GM12878 (cell line): ENCODE measurements at regions not wholly inside any gene's neighbourhood (a gene's known extent, or its start where the extent isn't known, plus 50 kb on each side); places are given as distances from the start of the nearest gene placed in this dataset.

ENCODE experiments used
- ATAC-seq: fragments of 200-7000 bp; cut with Tn5 transposase; 3 replicates; pipeline ENCODE4 v1.9.1; 2020; ENCODE audit warnings: mild to moderate bottlenecking, moderate library complexity
- BruUV-seq: library from RNA; stranded (reverse); fragments of 400-500 nt; replicated peaks from 2 replicates; lab custom pipeline; 2021; lab: Mats Ljungman, UMichigan
- CTCF ChIA-PET: fragments of 300-600 bp; sonication (Branson Sonifier 250); formaldehyde crosslinking; extraction: SDS; loops from one replicate; lab custom pipeline; 2021; ENCODE audit warnings: inconsistent platforms; lab: Yijun Ruan, JAX
- POLR2A ChIA-PET: fragments of 350-600 bp; formaldehyde crosslinking; extraction: SDS; loops from one replicate; lab custom pipeline; 2021; ENCODE audit warnings: inconsistent platforms; lab: Charles Lee
- RAD21 ChIA-PET: fragments of 300-600 bp; sonication (Branson Sonifier 250); formaldehyde crosslinking; loops from one replicate; lab custom pipeline; 2023; ENCODE audit warnings: antibody characterized with exemption; ENCODE audit not compliant: unreplicated experiment; lab: Charles Lee
- SMC1A ChIA-PET: fragments of 300-600 bp; sonication (Branson Sonifier 250); formaldehyde crosslinking; loops from one replicate; lab custom pipeline; 2023; ENCODE audit not compliant: unreplicated experiment, uncharacterized antibody; lab: Charles Lee
- DNase-seq: peaks from one replicate; pipeline ENCODE4 v3.0.0-alpha.2; 2011; ENCODE audit warnings: low read depth, low spot score
- FAIRE-seq: peaks from 3 replicates; lab custom pipeline; 2011; peaks lifted over from hg19 to GRCh38; lab: Jason Lieb, UNC
- H2AFZ ChIP-seq: 2 replicates; pipeline ENCODE4 v1.6.0; 2011; ENCODE audit warnings: low read depth, low read length, control low read depth; ENCODE audit not compliant: control insufficient read depth
- H3K27ac ChIP-seq: 2 replicates; pipeline ENCODE4 v1.5.1; 2011; ENCODE audit warnings: control low read depth; ENCODE audit not compliant: control insufficient read depth, insufficient read depth
- H3K27me3 ChIP-seq, 2 experiments: replicated peaks in 1 of 2; 2 replicates each; pipeline versions ENCODE4 v1.6.0 to v1.6.1; 2011; ENCODE audit warnings: low read length in 1 of 2; ENCODE audit not compliant: control insufficient read depth in 2 of 2, insufficient read depth in 2 of 2
- H3K36me3 ChIP-seq, 2 experiments: 2 replicates each; pipeline ENCODE4 v1.5.1; 2011; ENCODE audit warnings: low read length in 1 of 2; ENCODE audit not compliant: control insufficient read depth in 2 of 2, insufficient read depth in 2 of 2
- H3K4me1 ChIP-seq: 2 replicates; pipeline ENCODE4 v1.6.1; 2011; ENCODE audit warnings: mild to moderate bottlenecking, low read length, moderate library complexity, mixed read lengths; ENCODE audit not compliant: control insufficient read depth, insufficient read depth
- H3K4me2 ChIP-seq: 2 replicates; pipeline ENCODE4 v1.6.0; 2011; ENCODE audit warnings: control low read depth; ENCODE audit not compliant: control insufficient read depth, insufficient read depth
- H3K4me3 ChIP-seq: fragments of 200-600 bp; sonication (generic); 2 replicates; pipeline ENCODE4 v1.5.1; 2016
- H3K79me2 ChIP-seq: 2 replicates; pipeline ENCODE4 v1.6.0; 2011; ENCODE audit warnings: low read length; ENCODE audit not compliant: control insufficient read depth, insufficient read depth
- H3K9ac ChIP-seq: 2 replicates; pipeline ENCODE4 v1.8.0; 2011; ENCODE audit warnings: low read length, control low read depth, mixed read lengths; ENCODE audit not compliant: control insufficient read depth, insufficient read depth
- H3K9me3 ChIP-seq: replicated peaks from 3 replicates; pipeline ENCODE4 v1.5.1; 2011; ENCODE audit warnings: mild to moderate bottlenecking, low read length; ENCODE audit not compliant: control insufficient read depth, insufficient read depth
- H4K20me1 ChIP-seq: 2 replicates; pipeline ENCODE4 v1.6.0; 2011; ENCODE audit not compliant: control insufficient read depth, insufficient read depth
- CBFB ChIP-seq: IDR thresholded peaks from 2 replicates; pipeline ENCODE4 v1.6.1; 2016; ENCODE audit warnings: antibody characterized with exemption, low read depth
- EP300 ChIP-seq, 2 experiments: fragments of 150-350 bp in 1 of 2; IDR thresholded peaks; 2 replicates each; pipeline ENCODE4 v1.6.1; 2011 to 2012; ENCODE audit warnings: low read depth in 2 of 2, low read length in 2 of 2, borderline replicate concordance in 1 of 2, improper control_type of control experiment in 1 of 2, inconsistent platforms in 1 of 2; ENCODE audit not compliant: control insufficient read depth in 1 of 2
- MAX ChIP-seq: IDR thresholded peaks from 2 replicates; pipeline ENCODE4 v1.6.1; 2012; ENCODE audit warnings: low read depth, low read length, improper control_type of control experiment
- NKRF ChIP-seq: fragments of 450-650 bp; conservative IDR thresholded peaks from 2 replicates; pipeline ENCODE4 v1.6.1; 2017; ENCODE audit warnings: mild to moderate bottlenecking, moderate library complexity
- RFX5 ChIP-seq: IDR thresholded peaks from 2 replicates; pipeline ENCODE4 v1.6.1; 2011; ENCODE audit warnings: low read depth, low read length, improper control_type of control experiment
- STAT3 ChIP-seq: IDR thresholded peaks from 2 replicates; pipeline ENCODE4 v1.6.1; 2011; ENCODE audit warnings: low read depth, low read length, improper control_type of control experiment
- WGBS: methylation state at CpG from one replicate; pipeline ENCODE4 v1.1.6; 2016; ENCODE audit warnings: low lambda C conversion rate; ENCODE audit not compliant: insufficient replicate concordance, insufficient coverage; ENCODE audit errors: missing lambda C conversion rate; 5-methylcytosine and 5-hydroxymethylcytosine counted together
- in situ Hi-C: fragments of 300-500 bp; cut with MboI; formaldehyde crosslinking; loops from 9 replicates; pipeline ENCODE4 v1.14.3; 2018; ENCODE audit warnings: mixed read lengths
- intact Hi-C: fragments of 100-400 bp; cut with micrococcal nuclease; formaldehyde crosslinking; loops from one replicate; pipeline ENCODE4 v1.14.2; 2022; ENCODE audit not compliant: unreplicated experiment
- TF ChIP-seq, protein P1 (sequence below): fragments of 450-650 bp; IDR thresholded peaks from 2 replicates; pipeline ENCODE4 v1.6.1; 2017; ENCODE audit warnings: mild to moderate bottlenecking, moderate library complexity

- H3K27ac ChIP-seq, result no peak overlapping the region
- intact Hi-C loops, result no loop called here
- no peak for FAIRE-seq
These were observed 151.9 kb upstream of the ITGB1 start for GRCh38 chr10:33109788-33110469.

DNA sequence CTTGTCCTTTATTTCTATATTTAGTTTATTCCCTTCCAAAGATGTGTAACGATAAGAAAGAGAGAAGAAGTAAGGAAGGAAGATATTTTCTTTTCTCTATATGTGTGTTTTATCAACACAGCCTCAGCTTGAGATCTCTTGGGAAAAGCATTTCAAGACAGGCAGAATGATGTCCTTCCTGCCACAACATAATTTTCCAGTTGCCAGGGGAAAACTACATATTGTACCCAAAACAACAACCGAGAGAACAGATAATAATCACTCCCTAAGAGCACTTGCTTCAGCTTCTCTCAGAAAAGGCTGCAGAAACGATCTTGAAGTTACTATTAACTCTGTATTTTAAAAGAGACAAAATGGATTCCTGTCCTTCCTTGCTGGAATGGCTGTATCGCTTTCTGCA lies 151.4 kb upstream of the ITGB1 start:
- Histone ChIP-seq H3K4me2 (no peak overlapping the region), H3K4me1 (no peaks in the 10 kb centered on the region), H2AFZ (no peak overlapping the region), H3K36me3 (no peaks in the 10 kb centered on the region), H3K79me2 (no peaks in the 10 kb centered on the region), H3K27ac (no peak overlapping the region), H3K9me3 (no peaks in the 10 kb centered on the region), H3K4me3 (no peak overlapping the region), H3K9ac (no peak overlapping the region), H3K27me3 (peaks cover 0 to 2% of the 10 kb centered on the region in 2 experiments; a peak in 1 of 4 replicates), H4K20me1 (no peaks in the 10 kb centered on the region)
- BruUV-seq, result no TSS peak
- WGBS, result 16% methylated on average over 4 of the region's 4 CpGs
- FAIRE-seq (no peak), DNase-seq (no peak), ATAC-seq (no peak)
- ChIA-PET CTCF (no interaction called here), POLR2A (no interaction called here), RAD21 (interaction anchor here (0.6 kb wide), 1 partner anchor 104 kb away, joined by 3 read pairs; no protein-coding TSS in a partner anchor), SMC1A (interaction anchor here (2.2 kb wide), 1 partner anchor 13 kb away, joined by 5 read pairs; no protein-coding TSS in a partner anchor)
- in situ Hi-C loops (no loop called here), intact Hi-C loops (no loop called here)
- no peak for TF ChIP-seq MAX
- TF ChIP-seq STAT3, result no peak
- no peak for TF ChIP-seq RFX5
- TF ChIP-seq NKRF, result no peak
- TF ChIP-seq, protein P1, sequence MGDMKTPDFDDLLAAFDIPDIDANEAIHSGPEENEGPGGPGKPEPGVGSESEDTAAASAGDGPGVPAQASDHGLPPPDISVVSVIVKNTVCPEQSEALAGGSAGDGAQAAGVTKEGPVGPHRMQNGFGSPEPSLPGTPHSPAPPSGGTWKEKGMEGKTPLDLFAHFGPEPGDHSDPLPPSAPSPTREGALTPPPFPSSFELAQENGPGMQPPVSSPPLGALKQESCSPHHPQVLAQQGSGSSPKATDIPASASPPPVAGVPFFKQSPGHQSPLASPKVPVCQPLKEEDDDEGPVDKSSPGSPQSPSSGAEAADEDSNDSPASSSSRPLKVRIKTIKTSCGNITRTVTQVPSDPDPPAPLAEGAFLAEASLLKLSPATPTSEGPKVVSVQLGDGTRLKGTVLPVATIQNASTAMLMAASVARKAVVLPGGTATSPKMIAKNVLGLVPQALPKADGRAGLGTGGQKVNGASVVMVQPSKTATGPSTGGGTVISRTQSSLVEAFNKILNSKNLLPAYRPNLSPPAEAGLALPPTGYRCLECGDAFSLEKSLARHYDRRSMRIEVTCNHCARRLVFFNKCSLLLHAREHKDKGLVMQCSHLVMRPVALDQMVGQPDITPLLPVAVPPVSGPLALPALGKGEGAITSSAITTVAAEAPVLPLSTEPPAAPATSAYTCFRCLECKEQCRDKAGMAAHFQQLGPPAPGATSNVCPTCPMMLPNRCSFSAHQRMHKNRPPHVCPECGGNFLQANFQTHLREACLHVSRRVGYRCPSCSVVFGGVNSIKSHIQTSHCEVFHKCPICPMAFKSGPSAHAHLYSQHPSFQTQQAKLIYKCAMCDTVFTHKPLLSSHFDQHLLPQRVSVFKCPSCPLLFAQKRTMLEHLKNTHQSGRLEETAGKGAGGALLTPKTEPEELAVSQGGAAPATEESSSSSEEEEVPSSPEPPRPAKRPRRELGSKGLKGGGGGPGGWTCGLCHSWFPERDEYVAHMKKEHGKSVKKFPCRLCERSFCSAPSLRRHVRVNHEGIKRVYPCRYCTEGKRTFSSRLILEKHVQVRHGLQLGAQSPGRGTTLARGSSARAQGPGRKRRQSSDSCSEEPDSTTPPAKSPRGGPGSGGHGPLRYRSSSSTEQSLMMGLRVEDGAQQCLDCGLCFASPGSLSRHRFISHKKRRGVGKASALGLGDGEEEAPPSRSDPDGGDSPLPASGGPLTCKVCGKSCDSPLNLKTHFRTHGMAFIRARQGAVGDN, result no peak

More at GRCh38 chr10:33109788-33110469, 151.9 kb upstream of the ITGB1 start:
- WGBS, result 39% methylated on average over 7 of the region's 7 CpGs
- Histone ChIP-seq H3K9ac (no peak overlapping the region), H3K4me3 (no peak overlapping the region), H3K27me3 (peaks cover 0 to 2% of the 10 kb centered on the region in 2 experiments; a peak in 1 of 4 replicates), H4K20me1 (no peaks in the 10 kb centered on the region), H3K36me3 (no peaks in the 10 kb centered on the region), H2AFZ (no peak overlapping the region), H3K9me3 (no peaks in the 10 kb centered on the region), H3K4me1 (no peaks in the 10 kb centered on the region)
- DNase-seq (no peak), ATAC-seq (no peak)
- ChIA-PET POLR2A (no interaction called here), CTCF (no interaction called here), RAD21 (interaction anchor here (0.6 kb wide), 1 partner anchor 103 kb away, joined by 3 read pairs; no protein-coding TSS in a partner anchor), SMC1A (interaction anchor here (2.2 kb wide), 1 partner anchor 14 kb away, joined by 5 read pairs; no protein-coding TSS in a partner anchor)
- BruUV-seq, result no TSS peak
- in situ Hi-C loops, result no loop called here
- no peak for TF ChIP-seq EP300 (IDR thresholded peaks at IDR 0.05; ENCODE audit: borderline replicate concordance in 1 of 2, control insufficient read depth in 1 of 2, low read depth in 2 of 2, low read length in 2 of 2)
- no peak for TF ChIP-seq CBFB
- TF ChIP-seq, all 136 proteins: peak for 0
- no peak overlapping the region for H3K4me2 ChIP-seq
- no peaks in the 10 kb centered on the region for H3K79me2 ChIP-seq
